ACC112 (cell line): ENCODE measurements at regions not wholly inside any gene's neighbourhood (a gene's known extent, or its start where the extent isn't known, plus 50 kb on each side); places are given as distances from the start of the nearest gene placed in this dataset.
"Not testable (repeated sequence)": the region's sequence is repeated elsewhere in the genome, so short reads cannot be mapped to it uniquely, and the experiment has no call there.

Source experiments
- H2AFZ ChIP-seq: fragments of 200-600 bp; sonication (generic); one replicate; pipeline ENCODE4 v1.6.0; 2017; ENCODE audit warnings: antibody characterized with exemption, low read length; ENCODE audit not compliant: unreplicated experiment
- H3K27ac ChIP-seq: fragments of 200-600 bp; sonication (generic); 2 replicates; pipeline ENCODE4 v1.5.1; 2014; ENCODE audit warnings: low read depth, mild to moderate bottlenecking, antibody characterized with exemption, low read length, moderate library complexity
- H3K27me3 ChIP-seq: fragments of 200-600 bp; sonication (generic); 2 replicates; pipeline ENCODE4 v1.6.1; 2014; ENCODE audit warnings: mild to moderate bottlenecking, antibody characterized with exemption, low read length, moderate library complexity, mixed read lengths; ENCODE audit not compliant: insufficient read depth
- H3K36me3 ChIP-seq: fragments of 200-600 bp; sonication (generic); 2 replicates; pipeline ENCODE4 v1.6.1; 2016; ENCODE audit warnings: mild to moderate bottlenecking, antibody characterized with exemption, low read length, moderate library complexity, mixed read lengths; ENCODE audit not compliant: insufficient read depth
- H3K4me1 ChIP-seq: fragments of 200-600 bp; sonication (generic); one replicate; pipeline ENCODE4 v1.6.1; 2016; ENCODE audit warnings: low read length, mixed read lengths; ENCODE audit not compliant: insufficient read depth, unreplicated experiment, control insufficient read depth
- H3K4me3 ChIP-seq: fragments of 200-600 bp; sonication (generic); 2 replicates; pipeline ENCODE4 v1.5.1; 2014; ENCODE audit warnings: mild to moderate bottlenecking, low read depth, low read length
- H3K79me2 ChIP-seq: fragments of 200-600 bp; sonication (generic); one replicate; pipeline ENCODE4 v1.6.0; 2016; ENCODE audit warnings: low read length; ENCODE audit not compliant: control insufficient read depth, unreplicated experiment, insufficient read depth

DNA sequence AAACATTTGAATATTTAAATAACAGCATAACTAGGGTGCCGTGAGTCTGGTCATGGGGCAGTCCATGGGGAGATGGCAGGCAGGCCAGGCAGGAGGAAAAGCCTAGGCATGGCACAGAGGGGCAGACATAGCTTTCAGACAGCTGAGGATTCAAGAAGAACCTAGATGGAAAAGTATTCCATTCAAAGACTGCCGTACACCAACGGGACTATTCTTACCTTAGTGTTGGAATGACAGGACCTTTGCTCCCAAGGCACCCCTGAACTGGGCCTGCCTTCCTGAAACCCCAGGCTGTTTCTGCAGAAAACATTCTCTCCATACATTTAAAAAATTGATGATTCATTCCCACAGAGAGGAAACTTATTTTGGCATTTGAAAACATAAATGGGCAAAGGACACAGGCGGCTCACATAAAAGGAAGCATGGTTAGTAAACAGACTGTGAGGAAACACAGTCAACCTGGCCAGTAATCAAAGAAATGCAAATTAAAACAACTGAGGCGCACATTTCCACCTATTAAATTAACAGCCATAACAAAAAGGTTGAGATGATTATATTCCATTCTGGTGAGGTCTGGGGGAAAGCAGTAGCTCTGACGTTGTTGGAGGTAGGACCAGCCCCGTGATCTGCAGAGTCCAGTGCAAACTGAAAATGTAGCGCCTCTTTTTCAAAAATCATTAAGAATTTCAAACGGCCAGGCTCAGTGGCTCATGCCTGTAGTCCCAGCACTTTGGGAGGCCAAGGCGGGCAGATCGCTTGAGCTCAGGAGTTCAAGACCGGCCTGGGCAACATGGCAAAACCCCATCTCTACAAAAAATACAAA is 71.3 kb upstream of the SMAD3 start:
- Histone ChIP-seq H3K27me3 (no peaks in the 10 kb centered on the region), H3K79me2 (no peaks in the 10 kb centered on the region), H3K27ac (no peak overlapping the region), H3K4me1 (peaks cover 24% of the 10 kb centered on the region), H3K4me3 (no peak overlapping the region), H3K36me3 (no peaks in the 10 kb centered on the region), H2AFZ (no peak overlapping the region)

DNA sequence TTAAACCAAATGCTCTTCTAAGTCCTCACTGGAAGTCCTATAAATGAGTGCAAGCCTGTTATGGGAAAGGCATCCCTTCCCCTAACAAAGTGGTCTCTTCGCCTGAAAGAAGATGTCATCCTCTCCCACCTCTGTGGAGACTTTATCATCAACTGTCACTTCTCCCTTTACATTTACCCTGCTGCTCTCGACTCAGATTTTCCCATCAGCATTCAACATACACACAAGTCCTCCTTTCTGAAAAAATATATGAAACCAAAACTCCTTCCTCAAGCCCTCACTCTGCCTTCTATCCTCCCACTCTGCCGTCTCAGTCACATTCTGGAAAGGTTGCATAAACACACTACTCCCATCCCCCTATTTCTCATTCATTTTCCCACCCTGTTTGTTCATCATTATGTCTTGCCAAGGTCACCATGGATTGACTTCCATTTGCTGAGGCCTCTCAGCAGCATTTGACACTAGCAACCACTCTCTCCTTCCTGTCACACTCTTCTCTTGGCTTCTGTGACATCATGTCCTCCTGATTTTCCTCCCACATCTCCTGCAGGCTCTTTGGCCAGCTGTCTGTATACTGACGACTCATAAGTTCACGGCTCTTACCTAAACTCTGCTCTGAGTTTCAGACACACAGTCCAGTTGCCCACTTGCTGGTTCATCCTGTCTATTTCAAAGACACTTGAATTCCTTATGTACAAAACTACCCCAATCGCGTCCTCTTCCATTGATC is 70.3 kb upstream of the SMAD3 start:
- no peaks in the 10 kb centered on the region for H3K27me3 ChIP-seq
- peaks cover 26% of the 10 kb centered on the region for H3K4me1 ChIP-seq
- no peaks in the 10 kb centered on the region for H3K79me2 ChIP-seq
- no peaks in the 10 kb centered on the region for H3K36me3 ChIP-seq
- H2AFZ ChIP-seq, result no peak overlapping the region
- no peak overlapping the region for H3K4me3 ChIP-seq
- no peak overlapping the region for H3K27ac ChIP-seq

DNA sequence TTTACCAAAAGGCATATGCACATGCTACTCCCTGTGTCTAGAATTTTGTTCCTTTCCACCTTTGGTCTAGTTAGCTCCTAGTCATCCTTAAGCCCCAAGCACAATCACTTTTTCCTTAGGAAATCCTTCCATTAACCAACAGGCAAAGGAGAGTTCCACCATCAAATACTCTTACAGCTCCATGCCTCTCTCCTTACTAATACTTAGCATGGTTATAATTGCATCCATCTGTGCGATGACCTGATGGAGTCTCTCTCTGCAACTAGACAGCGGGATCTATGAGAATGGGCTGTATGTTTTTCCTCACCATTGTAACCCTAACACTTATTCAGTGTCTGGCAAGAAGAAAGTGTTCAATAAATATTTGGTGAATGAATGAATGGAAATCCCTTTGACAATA is 69.3 kb upstream of the SMAD3 start:
- no peak overlapping the region for H3K4me3 ChIP-seq
- H3K36me3 ChIP-seq, result no peaks in the 10 kb centered on the region
- H2AFZ ChIP-seq, result no peak overlapping the region
- H3K27me3 ChIP-seq, result no peaks in the 10 kb centered on the region
- no peaks in the 10 kb centered on the region for H3K79me2 ChIP-seq
- no peak overlapping the region for H3K27ac ChIP-seq
- peaks cover 26% of the 10 kb centered on the region for H3K4me1 ChIP-seq

DNA sequence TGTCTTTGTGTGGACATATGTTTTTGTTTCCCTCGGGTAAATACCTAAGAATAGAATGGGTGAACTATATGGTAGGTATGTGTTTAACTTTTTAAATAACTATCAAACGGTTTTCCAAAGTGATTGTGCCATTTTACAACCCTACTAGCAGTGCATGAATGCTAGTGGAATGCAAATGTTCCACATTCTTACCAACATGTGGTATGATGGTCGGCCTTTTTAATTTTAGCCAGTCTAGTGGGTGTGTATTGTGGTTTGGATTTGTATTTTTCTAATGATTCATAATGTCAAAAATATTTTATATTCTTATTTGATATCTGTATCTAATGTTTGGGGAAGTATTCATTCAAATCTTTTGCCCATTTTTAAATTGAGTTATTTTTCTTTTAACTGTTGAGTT is 68.2 kb upstream of the SMAD3 start:
- Histone ChIP-seq H2AFZ (no peak overlapping the region), H3K27ac (no peak overlapping the region), H3K27me3 (no peaks in the 10 kb centered on the region), H3K4me3 (no peak overlapping the region), H3K4me1 (peaks cover 26% of the 10 kb centered on the region), H3K36me3 (no peaks in the 10 kb centered on the region), H3K79me2 (no peaks in the 10 kb centered on the region)

DNA sequence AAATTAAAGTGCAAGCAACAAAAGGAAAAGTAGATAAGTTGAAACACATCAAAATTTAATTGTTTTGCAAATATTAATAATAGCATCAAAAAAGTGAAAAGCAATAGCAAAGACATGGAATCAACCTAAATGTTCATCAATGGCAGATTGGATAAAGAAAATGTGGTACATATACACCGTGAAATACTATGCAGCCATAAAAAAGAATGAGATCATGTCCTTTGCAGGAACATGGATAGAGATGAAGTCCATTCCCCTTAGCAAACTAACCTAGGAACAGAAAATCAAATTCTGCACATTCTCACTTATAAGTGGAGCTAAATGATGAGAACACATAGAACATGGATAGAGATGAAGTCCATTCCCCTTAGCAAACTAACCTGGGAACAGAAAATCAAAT is 67.2 kb upstream of the SMAD3 start:
- peaks cover 26% of the 10 kb centered on the region for H3K4me1 ChIP-seq
- not testable (repeated sequence) for H3K4me3 ChIP-seq, H2AFZ ChIP-seq, H3K36me3 ChIP-seq, H3K79me2 ChIP-seq, H3K27me3 ChIP-seq, H3K27ac ChIP-seq

DNA sequence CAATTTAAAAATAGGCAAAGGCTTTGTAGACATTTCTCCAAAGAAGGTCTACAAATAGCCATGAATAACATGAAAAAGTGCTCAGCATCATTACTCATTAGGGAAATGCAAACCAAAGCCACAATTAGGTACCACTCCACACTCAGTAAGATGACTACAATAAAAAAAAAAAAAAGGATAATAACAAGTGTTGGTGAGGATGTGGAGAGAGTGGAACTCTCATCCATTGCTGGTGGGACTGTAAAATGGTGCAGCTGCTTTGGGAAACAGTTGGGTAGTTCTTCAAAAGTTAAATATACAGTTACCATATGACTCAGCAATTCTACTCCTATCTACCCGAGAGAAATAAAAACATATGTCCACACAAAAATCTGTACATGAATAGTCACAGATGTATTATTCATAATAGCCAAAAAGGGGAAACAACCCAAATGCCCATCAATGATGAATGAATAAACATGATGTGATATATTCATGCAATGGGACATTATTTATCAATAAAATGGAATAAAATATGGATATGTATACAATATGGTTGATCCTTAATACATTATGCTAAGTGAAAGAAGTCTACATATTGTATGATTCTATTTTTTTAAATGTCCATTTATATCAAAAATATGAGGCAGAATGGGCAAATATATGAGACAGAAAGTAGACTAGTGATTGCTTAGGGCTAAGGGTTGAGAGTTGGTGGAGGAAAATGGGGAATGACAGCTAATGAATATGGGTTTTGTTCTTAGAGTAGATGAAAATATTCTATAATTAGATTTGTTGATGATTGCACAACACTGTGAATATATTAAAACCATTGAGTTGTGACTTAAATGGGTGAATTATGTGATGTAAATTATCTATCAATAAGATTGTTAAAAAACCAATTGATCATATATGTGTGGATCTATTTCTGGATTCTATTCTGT is 66.1 kb upstream of the SMAD3 start:
- Histone ChIP-seq H3K27me3 (no peaks in the 10 kb centered on the region), H3K36me3 (no peaks in the 10 kb centered on the region), H3K4me1 (peaks cover 26% of the 10 kb centered on the region), H2AFZ (no peak overlapping the region), H3K27ac (no peak overlapping the region), H3K4me3 (no peak overlapping the region), H3K79me2 (no peaks in the 10 kb centered on the region)

DNA sequence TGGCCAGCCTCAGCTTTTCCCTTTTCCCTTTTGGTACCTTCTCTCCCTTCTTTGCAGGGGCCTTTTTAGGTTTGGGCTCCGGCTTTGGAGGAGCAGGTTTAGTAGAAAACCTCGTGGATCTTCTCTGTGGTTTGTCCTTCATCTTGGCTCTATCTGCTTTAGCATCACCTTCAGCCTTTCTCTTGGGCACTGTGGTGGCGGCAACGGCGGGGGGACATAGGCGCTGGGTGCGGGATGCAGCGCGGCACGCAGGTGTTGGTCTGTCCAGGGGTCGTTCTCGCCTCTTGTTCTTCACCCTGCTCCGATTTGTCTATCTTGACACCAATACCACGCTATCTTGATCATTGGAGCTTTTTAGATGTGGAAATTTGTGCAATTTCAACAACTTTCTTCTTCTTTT is 64.5 kb upstream of the SMAD3 start:
- Histone ChIP-seq H3K36me3 (no peaks in the 10 kb centered on the region), H2AFZ (no peak overlapping the region), H3K27ac (no peak overlapping the region), H3K27me3 (no peaks in the 10 kb centered on the region), H3K4me3 (no peak overlapping the region), H3K4me1 (peaks cover 16% of the 10 kb centered on the region), H3K79me2 (no peaks in the 10 kb centered on the region)

DNA sequence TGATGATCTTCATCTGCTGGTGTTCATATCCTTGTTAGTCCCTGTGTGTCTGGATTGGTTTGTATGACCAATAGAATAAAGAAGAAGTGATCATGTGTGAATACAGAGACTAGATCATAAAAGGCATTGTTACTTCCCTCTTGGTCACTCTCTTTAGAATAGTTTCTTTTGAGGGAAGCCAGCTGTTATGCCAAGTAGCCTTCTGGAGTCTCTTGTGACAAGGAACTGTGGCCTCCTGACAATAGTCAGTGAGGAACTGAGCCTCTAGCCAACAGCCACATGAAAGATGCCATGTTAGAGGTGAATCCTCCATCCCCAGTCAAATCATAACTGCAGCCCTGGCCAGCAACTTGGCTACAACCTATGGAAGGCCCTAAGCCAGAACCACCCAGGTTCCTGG is 63.0 kb upstream of the SMAD3 start:
- Histone ChIP-seq H3K79me2 (no peaks in the 10 kb centered on the region), H3K4me3 (no peak overlapping the region), H3K36me3 (no peaks in the 10 kb centered on the region), H2AFZ (no peak overlapping the region), H3K27me3 (no peaks in the 10 kb centered on the region), H3K27ac (no peak overlapping the region), H3K4me1 (peaks cover 9% of the 10 kb centered on the region)

DNA sequence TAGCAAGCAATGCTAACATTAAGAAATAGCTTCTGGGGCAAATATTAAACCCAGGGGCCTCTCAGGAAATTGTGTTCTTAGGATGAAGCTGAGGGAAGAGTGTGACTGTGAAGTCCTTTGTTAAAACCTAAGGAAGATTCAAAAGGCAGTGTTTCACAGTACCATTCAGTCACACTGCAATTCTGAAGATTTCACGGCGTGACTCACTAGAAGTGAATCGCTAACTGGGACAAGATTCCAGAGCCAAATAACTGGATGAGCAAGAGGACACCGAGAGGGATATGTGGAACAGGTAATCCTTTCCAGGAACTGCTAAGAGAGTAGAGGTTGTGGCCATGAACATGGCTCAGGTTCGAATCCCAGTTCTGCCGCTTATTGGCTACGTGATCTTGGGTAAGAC is 61.8 kb upstream of the SMAD3 start:
- H3K36me3 ChIP-seq, result no peaks in the 10 kb centered on the region
- H3K79me2 ChIP-seq, result no peaks in the 10 kb centered on the region
- H3K4me1 ChIP-seq, result peaks cover 4% of the 10 kb centered on the region
- H3K27me3 ChIP-seq, result no peaks in the 10 kb centered on the region
- no peak overlapping the region for H3K4me3 ChIP-seq
- no peak overlapping the region for H3K27ac ChIP-seq
- H2AFZ ChIP-seq, result no peak overlapping the region

DNA sequence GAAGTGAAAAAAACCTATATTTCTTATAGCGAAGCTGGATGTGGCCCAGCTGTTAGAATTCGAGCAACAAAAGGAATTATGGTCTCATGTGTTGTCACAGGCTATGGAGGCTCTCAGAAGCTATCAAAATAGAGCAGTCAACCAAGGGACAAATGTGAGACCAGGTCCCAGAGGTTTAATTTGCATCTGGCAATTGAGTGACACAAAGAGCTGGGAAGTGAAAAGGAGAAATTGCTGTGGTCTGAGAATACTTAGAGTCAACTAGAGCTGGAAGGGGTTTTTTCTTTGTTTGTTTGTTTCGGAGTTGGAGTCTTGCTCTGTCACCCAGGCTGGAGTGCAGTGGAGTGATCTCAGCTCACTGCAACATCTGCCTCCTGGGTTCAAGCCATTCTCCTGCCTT is 61.3 kb upstream of the SMAD3 start:
- no peak overlapping the region for H3K4me3 ChIP-seq
- peaks cover 2% of the 10 kb centered on the region for H3K4me1 ChIP-seq
- no peaks in the 10 kb centered on the region for H3K27me3 ChIP-seq
- no peak overlapping the region for H3K27ac ChIP-seq
- no peak overlapping the region for H2AFZ ChIP-seq
- no peaks in the 10 kb centered on the region for H3K36me3 ChIP-seq
- no peaks in the 10 kb centered on the region for H3K79me2 ChIP-seq
